KMS-11 (cell line): ENCODE measurements at regions not wholly inside any gene's neighbourhood (a gene's known extent, or its start where the extent isn't known, plus 50 kb on each side); places are given as distances from the start of the nearest gene placed in this dataset.

ENCODE experiments used
- H2AFZ ChIP-seq: fragments of 200-600 bp; sonication (generic); 2 replicates; pipeline ENCODE4 v1.6.1; 2016; ENCODE audit warnings: antibody characterized with exemption, mixed run types, low read depth
- H3K27ac ChIP-seq: fragments of 200-600 bp; sonication (generic); 2 replicates; pipeline ENCODE4 v1.6.1; 2016; ENCODE audit warnings: mild to moderate bottlenecking, mixed run types
- H3K27me3 ChIP-seq: fragments of 200-600 bp; sonication (generic); 2 replicates; pipeline ENCODE4 v1.6.1; 2017; ENCODE audit warnings: mild to moderate bottlenecking, low read depth, mixed run types, moderate library complexity; ENCODE audit not compliant: insufficient read depth
- H3K36me3 ChIP-seq: fragments of 200-600 bp; sonication (generic); 2 replicates; pipeline ENCODE4 v1.6.1; 2017; ENCODE audit warnings: mild to moderate bottlenecking, mixed run types; ENCODE audit not compliant: insufficient read depth
- H3K4me1 ChIP-seq: fragments of 200-600 bp; sonication (generic); 2 replicates; pipeline ENCODE4 v1.6.1; 2016; ENCODE audit warnings: mild to moderate bottlenecking, low read depth, mixed run types; ENCODE audit not compliant: poor library complexity, severe bottlenecking
- H3K4me2 ChIP-seq: fragments of 200-600 bp; sonication (generic); 2 replicates; pipeline ENCODE4 v1.7.0; 2016; ENCODE audit warnings: mild to moderate bottlenecking, mixed run types
- H3K4me3 ChIP-seq: fragments of 200-600 bp; sonication (generic); IDR thresholded peaks from 2 replicates; pipeline ENCODE4 v1.6.1; 2017; ENCODE audit warnings: low read depth, low read length, mixed read lengths; ENCODE audit not compliant: insufficient read depth
- H3K79me2 ChIP-seq: fragments of 200-600 bp; sonication (generic); 2 replicates; pipeline ENCODE4 v1.6.1; 2016; ENCODE audit warnings: low read depth, mixed run types; ENCODE audit not compliant: insufficient read depth
- H3K9ac ChIP-seq: fragments of 200-600 bp; sonication (generic); 2 replicates; pipeline ENCODE4 v1.6.1; 2016; ENCODE audit warnings: mild to moderate bottlenecking, mixed run types
- H4K20me1 ChIP-seq: fragments of 200-600 bp; sonication (generic); 2 replicates; pipeline ENCODE4 v1.6.1; 2016; ENCODE audit warnings: mild to moderate bottlenecking, mixed run types; ENCODE audit not compliant: insufficient read depth
- CTCF ChIP-seq: fragments of 200-600 bp; sonication (generic); conservative IDR thresholded peaks from 2 replicates; pipeline ENCODE4 v1.6.1; 2017; ENCODE audit warnings: low read depth, mild to moderate bottlenecking, antibody characterized with exemption, low read length, moderate library complexity, mixed read lengths

- TF ChIP-seq CTCF = no peak
- Histone ChIP-seq H3K4me2 (no peak overlapping the region), H3K27me3 (no peaks in the 10 kb centered on the region), H3K36me3 (no peaks in the 10 kb centered on the region), H2AFZ (no peak overlapping the region), H3K4me3 (no peak overlapping the region), H3K79me2 (no peaks in the 10 kb centered on the region), H3K9ac (no peak overlapping the region), H4K20me1 (no peaks in the 10 kb centered on the region), H3K4me1 (no peaks in the 10 kb centered on the region), H3K27ac (no peak overlapping the region)
These were observed 483.5 kb downstream of the ACTRT1 start for GRCh38 chrX:127568691-127569090.

GRCh38 chrX:127558811-127559210 lies 493.4 kb downstream of the ACTRT1 start:
- Histone ChIP-seq H3K4me2 (no peak overlapping the region), H3K9ac (no peak overlapping the region), H4K20me1 (no peaks in the 10 kb centered on the region), H3K4me3 (no peak overlapping the region), H3K36me3 (no peaks in the 10 kb centered on the region), H3K27ac (no peak overlapping the region), H3K79me2 (no peaks in the 10 kb centered on the region), H2AFZ (no peak overlapping the region), H3K4me1 (no peaks in the 10 kb centered on the region), H3K27me3 (no peaks in the 10 kb centered on the region)
- TF ChIP-seq CTCF = no peak

DNA sequence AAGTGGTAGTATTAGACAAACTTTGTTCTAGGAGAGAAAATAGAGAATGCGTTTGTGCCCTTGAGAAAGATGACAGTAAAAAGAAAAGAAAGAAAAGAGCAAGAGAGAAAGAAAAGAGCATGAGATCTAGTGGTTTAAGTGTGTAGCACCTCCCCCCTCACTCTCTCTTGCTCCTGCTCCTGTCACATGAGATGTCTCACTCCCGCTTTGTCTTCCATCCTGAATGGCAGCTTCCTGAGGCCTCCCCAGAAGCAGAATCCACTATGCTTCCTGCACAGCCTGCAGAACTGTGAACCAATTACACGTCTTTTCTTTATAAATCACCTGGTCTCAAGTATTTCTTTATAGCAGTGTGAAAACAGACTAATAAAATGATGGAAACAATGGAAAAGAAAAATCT lies 499.6 kb downstream of the ACTRT1 start:
- Histone ChIP-seq H3K27me3 (no peaks in the 10 kb centered on the region), H3K27ac (no peak overlapping the region), H3K4me2 (no peak overlapping the region), H3K79me2 (no peaks in the 10 kb centered on the region), H3K9ac (no peak overlapping the region), H2AFZ (no peak overlapping the region), H3K4me3 (no peak overlapping the region), H3K36me3 (no peaks in the 10 kb centered on the region), H4K20me1 (no peaks in the 10 kb centered on the region), H3K4me1 (no peaks in the 10 kb centered on the region)
- no peak for TF ChIP-seq CTCF

GRCh38 chrX:127519323-127519722 lies 532.9 kb downstream of the ACTRT1 start:
- no peaks in the 10 kb centered on the region for H3K79me2 ChIP-seq
- no peak overlapping the region for H3K9ac ChIP-seq
- H3K27me3 ChIP-seq = no peaks in the 10 kb centered on the region
- TF ChIP-seq CTCF = no peak
- H3K36me3 ChIP-seq = no peaks in the 10 kb centered on the region
- no peak overlapping the region for H3K4me3 ChIP-seq
- H3K4me2 ChIP-seq = no peak overlapping the region
- H3K27ac ChIP-seq = no peak overlapping the region
- no peaks in the 10 kb centered on the region for H3K4me1 ChIP-seq
- H4K20me1 ChIP-seq = no peaks in the 10 kb centered on the region
- H2AFZ ChIP-seq = no peak overlapping the region

DNA sequence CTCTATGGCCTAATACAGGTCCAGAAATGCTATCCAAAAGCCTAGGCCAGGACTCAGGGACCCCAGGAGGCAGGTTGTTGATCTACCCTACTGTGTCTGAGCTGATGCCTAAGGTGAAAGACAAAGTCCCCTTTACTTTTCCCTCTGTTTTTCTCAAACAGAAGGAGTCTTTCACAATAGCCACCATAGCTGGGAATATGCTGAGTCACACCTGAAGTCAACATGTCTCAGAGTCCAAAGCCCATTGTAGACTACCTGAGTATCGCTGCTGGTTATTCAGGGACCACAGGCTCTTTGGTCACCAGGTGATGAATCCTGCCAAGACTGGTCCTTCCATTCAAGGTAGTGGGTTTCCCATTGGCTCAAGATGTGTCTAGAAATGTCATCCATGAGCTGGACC lies 562.2 kb downstream of the ACTRT1 start:
- Histone ChIP-seq H3K36me3 (no peaks in the 10 kb centered on the region), H3K79me2 (no peaks in the 10 kb centered on the region), H4K20me1 (no peaks in the 10 kb centered on the region), H3K4me2 (no peak overlapping the region), H3K27ac (no peak overlapping the region), H3K4me3 (no peak overlapping the region), H3K9ac (no peak overlapping the region), H2AFZ (no peak overlapping the region), H3K4me1 (no peaks in the 10 kb centered on the region), H3K27me3 (no peaks in the 10 kb centered on the region)
- TF ChIP-seq CTCF = no peak
